GM12878 (cell line): ENCODE measurements at regions not wholly inside any gene's neighbourhood (a gene's known extent, or its start where the extent isn't known, plus 50 kb on each side); places are given as distances from the start of the nearest gene placed in this dataset.

ENCODE experiments used
- ATAC-seq: fragments of 200-7000 bp; cut with Tn5 transposase; 3 replicates; pipeline ENCODE4 v1.9.1; 2020; ENCODE audit warnings: mild to moderate bottlenecking, moderate library complexity
- BruUV-seq: library from RNA; stranded (reverse); fragments of 400-500 nt; replicated peaks from 2 replicates; lab custom pipeline; 2021; lab: Mats Ljungman, UMichigan
- CTCF ChIA-PET: fragments of 300-600 bp; sonication (Branson Sonifier 250); formaldehyde crosslinking; extraction: SDS; loops from one replicate; lab custom pipeline; 2021; ENCODE audit warnings: inconsistent platforms; lab: Yijun Ruan, JAX
- POLR2A ChIA-PET: fragments of 350-600 bp; formaldehyde crosslinking; extraction: SDS; loops from one replicate; lab custom pipeline; 2021; ENCODE audit warnings: inconsistent platforms; lab: Charles Lee
- RAD21 ChIA-PET: fragments of 300-600 bp; sonication (Branson Sonifier 250); formaldehyde crosslinking; loops from one replicate; lab custom pipeline; 2023; ENCODE audit warnings: antibody characterized with exemption; ENCODE audit not compliant: unreplicated experiment; lab: Charles Lee
- SMC1A ChIA-PET: fragments of 300-600 bp; sonication (Branson Sonifier 250); formaldehyde crosslinking; loops from one replicate; lab custom pipeline; 2023; ENCODE audit not compliant: unreplicated experiment, uncharacterized antibody; lab: Charles Lee
- DNase-seq: peaks from one replicate; pipeline ENCODE4 v3.0.0-alpha.2; 2011; ENCODE audit warnings: low read depth, low spot score
- FAIRE-seq: peaks from 3 replicates; lab custom pipeline; 2011; peaks lifted over from hg19 to GRCh38; lab: Jason Lieb, UNC
- H2AFZ ChIP-seq: 2 replicates; pipeline ENCODE4 v1.6.0; 2011; ENCODE audit warnings: low read depth, low read length, control low read depth; ENCODE audit not compliant: control insufficient read depth
- H3K27ac ChIP-seq: 2 replicates; pipeline ENCODE4 v1.5.1; 2011; ENCODE audit warnings: control low read depth; ENCODE audit not compliant: control insufficient read depth, insufficient read depth
- H3K27me3 ChIP-seq, 2 experiments: replicated peaks in 1 of 2; 2 replicates each; pipeline versions ENCODE4 v1.6.0 to v1.6.1; 2011; ENCODE audit warnings: low read length in 1 of 2; ENCODE audit not compliant: control insufficient read depth in 2 of 2, insufficient read depth in 2 of 2
- H3K36me3 ChIP-seq, 2 experiments: 2 replicates each; pipeline ENCODE4 v1.5.1; 2011; ENCODE audit warnings: low read length in 1 of 2; ENCODE audit not compliant: control insufficient read depth in 2 of 2, insufficient read depth in 2 of 2
- H3K4me1 ChIP-seq: 2 replicates; pipeline ENCODE4 v1.6.1; 2011; ENCODE audit warnings: mild to moderate bottlenecking, low read length, moderate library complexity, mixed read lengths; ENCODE audit not compliant: control insufficient read depth, insufficient read depth
- H3K4me2 ChIP-seq: 2 replicates; pipeline ENCODE4 v1.6.0; 2011; ENCODE audit warnings: control low read depth; ENCODE audit not compliant: control insufficient read depth, insufficient read depth
- H3K4me3 ChIP-seq: fragments of 200-600 bp; sonication (generic); 2 replicates; pipeline ENCODE4 v1.5.1; 2016
- H3K79me2 ChIP-seq: 2 replicates; pipeline ENCODE4 v1.6.0; 2011; ENCODE audit warnings: low read length; ENCODE audit not compliant: control insufficient read depth, insufficient read depth
- H3K9ac ChIP-seq: 2 replicates; pipeline ENCODE4 v1.8.0; 2011; ENCODE audit warnings: low read length, control low read depth, mixed read lengths; ENCODE audit not compliant: control insufficient read depth, insufficient read depth
- H3K9me3 ChIP-seq: replicated peaks from 3 replicates; pipeline ENCODE4 v1.5.1; 2011; ENCODE audit warnings: mild to moderate bottlenecking, low read length; ENCODE audit not compliant: control insufficient read depth, insufficient read depth
- H4K20me1 ChIP-seq: 2 replicates; pipeline ENCODE4 v1.6.0; 2011; ENCODE audit not compliant: control insufficient read depth, insufficient read depth
- BMI1 ChIP-seq: fragments of 450-650 bp; IDR thresholded peaks from 2 replicates; pipeline ENCODE4 v1.6.1; 2016; ENCODE audit warnings: mild to moderate bottlenecking, moderate library complexity, borderline replicate concordance
- CBFB ChIP-seq: IDR thresholded peaks from 2 replicates; pipeline ENCODE4 v1.6.1; 2016; ENCODE audit warnings: antibody characterized with exemption, low read depth
- E2F8 ChIP-seq: fragments of 450-650 bp; IDR thresholded peaks from 2 replicates; pipeline ENCODE4 v1.6.1; 2018; ENCODE audit warnings: mild to moderate bottlenecking, low read depth, moderate library complexity; ENCODE audit not compliant: partially characterized antibody
- FOXK2 ChIP-seq: fragments of 450-650 bp; IDR thresholded peaks from 2 replicates; pipeline ENCODE4 v1.6.1; 2017; ENCODE audit warnings: mild to moderate bottlenecking, moderate library complexity
- KAT2A ChIP-seq: conservative IDR thresholded peaks from 2 replicates; pipeline ENCODE4 v1.6.1; 2011; ENCODE audit warnings: low read depth, low read length; ENCODE audit not compliant: control insufficient read depth
- MYB ChIP-seq: fragments of 150-350 bp; IDR thresholded peaks from 2 replicates; pipeline ENCODE4 v1.6.1; 2014; ENCODE audit warnings: mild to moderate bottlenecking, low read depth, low read length, borderline replicate concordance
- NR2C1 ChIP-seq: fragments of 450-650 bp; IDR thresholded peaks from 2 replicates; pipeline ENCODE4 v1.6.1; 2017; ENCODE audit warnings: antibody characterized with exemption, mild to moderate bottlenecking, moderate library complexity
- SKIL ChIP-seq: fragments of 450-650 bp; IDR thresholded peaks from 2 replicates; pipeline ENCODE4 v1.6.1; 2017; ENCODE audit warnings: mild to moderate bottlenecking, low read depth, inconsistent platforms; ENCODE audit not compliant: poor library complexity, severe bottlenecking
- SP1 ChIP-seq: IDR thresholded peaks from one replicate; pipeline ENCODE4 v1.6.1; 2011; ENCODE audit warnings: low read depth, low read length
- STAT1 ChIP-seq: fragments of 450-650 bp; conservative IDR thresholded peaks from 2 replicates; pipeline ENCODE4 v1.6.1; 2014; ENCODE audit warnings: antibody characterized with exemption, mild to moderate bottlenecking
- YY1 ChIP-seq: IDR thresholded peaks from 2 replicates; pipeline ENCODE4 v1.6.1; 2011; ENCODE audit warnings: low read depth, mild to moderate bottlenecking, low read length
- ZBED1 ChIP-seq: IDR thresholded peaks from 2 replicates; pipeline ENCODE4 v1.6.1; 2016; ENCODE audit warnings: borderline replicate concordance
- ZBTB11 ChIP-seq: fragments of 450-650 bp; formaldehyde crosslinking; IDR thresholded peaks from 2 replicates; pipeline ENCODE4 v1.5.0; 2022; ENCODE audit warnings: mild to moderate bottlenecking, missing genetic modification characterization
- WGBS: methylation state at CpG from one replicate; pipeline ENCODE4 v1.1.6; 2016; ENCODE audit warnings: low lambda C conversion rate; ENCODE audit not compliant: insufficient replicate concordance, insufficient coverage; ENCODE audit errors: missing lambda C conversion rate; 5-methylcytosine and 5-hydroxymethylcytosine counted together
- in situ Hi-C: fragments of 300-500 bp; cut with MboI; formaldehyde crosslinking; loops from 9 replicates; pipeline ENCODE4 v1.14.3; 2018; ENCODE audit warnings: mixed read lengths
- intact Hi-C: fragments of 100-400 bp; cut with micrococcal nuclease; formaldehyde crosslinking; loops from one replicate; pipeline ENCODE4 v1.14.2; 2022; ENCODE audit not compliant: unreplicated experiment
- TF ChIP-seq, protein P1 (sequence below): IDR thresholded peaks from 2 replicates; pipeline ENCODE4 v1.6.1; 2011; ENCODE audit warnings: borderline replicate concordance, low read depth, mild to moderate bottlenecking, moderate library complexity, low read length; ENCODE audit not compliant: insufficient read depth, poor library complexity, severe bottlenecking

DNA sequence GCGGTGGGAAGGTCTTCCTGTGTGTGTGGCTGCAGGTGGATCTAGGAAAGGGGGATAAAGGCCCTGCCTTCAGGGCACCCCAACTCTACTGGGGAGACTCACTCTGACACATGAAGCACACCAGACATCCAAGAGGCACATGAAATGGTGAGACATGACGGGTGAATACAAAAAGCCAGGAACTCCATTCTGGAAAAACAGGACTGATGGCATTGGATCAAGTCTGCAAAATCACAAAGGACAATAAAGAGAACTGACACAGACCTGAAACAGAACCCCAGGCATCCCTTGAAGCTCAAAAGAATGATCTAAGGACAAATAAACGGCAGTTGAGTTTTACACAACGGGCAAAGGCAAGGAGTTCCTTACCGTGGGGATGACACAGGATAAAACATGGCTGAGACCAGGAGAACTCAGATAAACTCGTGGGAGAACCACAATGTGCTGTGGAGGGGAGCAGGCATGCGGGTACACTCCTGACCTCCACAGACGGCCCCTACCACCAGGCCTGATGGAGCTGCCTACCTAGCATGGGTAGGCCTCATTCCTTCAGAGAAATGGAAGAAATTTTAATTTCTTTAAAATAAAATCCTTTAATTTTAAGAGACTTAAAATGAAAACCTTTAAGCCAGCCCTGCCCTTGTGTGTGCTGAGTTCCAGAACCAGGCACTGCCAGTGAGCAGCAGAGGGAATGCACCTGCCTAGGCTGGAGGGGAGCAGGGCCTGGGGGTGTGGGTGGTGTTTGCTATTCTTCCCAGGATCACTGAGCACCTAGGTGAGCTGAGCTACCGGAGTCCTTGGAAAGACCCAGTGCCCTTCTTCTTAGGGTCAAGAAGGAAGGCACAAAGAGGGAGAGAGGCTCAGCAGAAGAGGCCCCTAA is 100.1 kb downstream of the SINHCAF start:
- intact Hi-C loops (no loop called here), in situ Hi-C loops (no loop called here)
- H3K9ac ChIP-seq, result no peak overlapping the region
- FAIRE-seq (no peak), ATAC-seq (no peak), DNase-seq (no peak)
- ChIA-PET CTCF (interaction anchor here (2.3 kb wide), 1 partner anchor 13 kb away, joined by 13 read pairs; no protein-coding TSS in a partner anchor), SMC1A (interaction anchor here (1.1 kb wide), 1 partner anchor 9 kb away, joined by 3 read pairs; no protein-coding TSS in a partner anchor), RAD21 (no interaction called here), POLR2A (no interaction called here)
- no peak overlapping the region for H2AFZ ChIP-seq
- H3K79me2 ChIP-seq, result no peaks in the 10 kb centered on the region
- WGBS, result 41% methylated on average over 9 of the region's 9 CpGs
- H3K9me3 ChIP-seq, result no peaks in the 10 kb centered on the region; the same call in 2 of the 3 replicates
- no peaks in the 10 kb centered on the region for H3K36me3 ChIP-seq
- H3K4me3 ChIP-seq, result no peak overlapping the region
- H4K20me1 ChIP-seq, result no peaks in the 10 kb centered on the region
- H3K4me2 ChIP-seq, result no peak overlapping the region
- BruUV-seq, result no TSS peak
- no peak overlapping the region for H3K27ac ChIP-seq
- no peaks in the 10 kb centered on the region for H3K27me3 ChIP-seq
- no peaks in the 10 kb centered on the region for H3K4me1 ChIP-seq
- TF ChIP-seq SP1, result no peak
- TF ChIP-seq E2F8, result no peak
- no peak for TF ChIP-seq ZBTB11 (CRISPR knock-in tag)
- TF ChIP-seq BMI1, result no peak
- TF ChIP-seq STAT1, result no peak
- TF ChIP-seq MYB, result no peak
- no peak for TF ChIP-seq FOXK2
- no peak for TF ChIP-seq CBFB
- TF ChIP-seq, protein P1, sequence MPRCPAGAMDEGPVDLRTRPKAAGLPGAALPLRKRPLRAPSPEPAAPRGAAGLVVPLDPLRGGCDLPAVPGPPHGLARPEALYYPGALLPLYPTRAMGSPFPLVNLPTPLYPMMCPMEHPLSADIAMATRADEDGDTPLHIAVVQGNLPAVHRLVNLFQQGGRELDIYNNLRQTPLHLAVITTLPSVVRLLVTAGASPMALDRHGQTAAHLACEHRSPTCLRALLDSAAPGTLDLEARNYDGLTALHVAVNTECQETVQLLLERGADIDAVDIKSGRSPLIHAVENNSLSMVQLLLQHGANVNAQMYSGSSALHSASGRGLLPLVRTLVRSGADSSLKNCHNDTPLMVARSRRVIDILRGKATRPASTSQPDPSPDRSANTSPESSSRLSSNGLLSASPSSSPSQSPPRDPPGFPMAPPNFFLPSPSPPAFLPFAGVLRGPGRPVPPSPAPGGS, result no peak
- no peak for TF ChIP-seq ZBED1
- TF ChIP-seq YY1, result no peak
- TF ChIP-seq NR2C1, result no peak
- no peak for TF ChIP-seq SKIL
- TF ChIP-seq KAT2A, result no peak
